ENCODE measurements at regions not wholly inside any gene's neighbourhood (a gene's known extent, or its start where the extent isn't known, plus 50 kb on each side); places are given as distances from the start of the nearest gene placed in this dataset.
"Not testable (repeated sequence)": the region's sequence is repeated elsewhere in the genome, so short reads cannot be mapped to it uniquely, and the experiment has no call there.

DNA sequence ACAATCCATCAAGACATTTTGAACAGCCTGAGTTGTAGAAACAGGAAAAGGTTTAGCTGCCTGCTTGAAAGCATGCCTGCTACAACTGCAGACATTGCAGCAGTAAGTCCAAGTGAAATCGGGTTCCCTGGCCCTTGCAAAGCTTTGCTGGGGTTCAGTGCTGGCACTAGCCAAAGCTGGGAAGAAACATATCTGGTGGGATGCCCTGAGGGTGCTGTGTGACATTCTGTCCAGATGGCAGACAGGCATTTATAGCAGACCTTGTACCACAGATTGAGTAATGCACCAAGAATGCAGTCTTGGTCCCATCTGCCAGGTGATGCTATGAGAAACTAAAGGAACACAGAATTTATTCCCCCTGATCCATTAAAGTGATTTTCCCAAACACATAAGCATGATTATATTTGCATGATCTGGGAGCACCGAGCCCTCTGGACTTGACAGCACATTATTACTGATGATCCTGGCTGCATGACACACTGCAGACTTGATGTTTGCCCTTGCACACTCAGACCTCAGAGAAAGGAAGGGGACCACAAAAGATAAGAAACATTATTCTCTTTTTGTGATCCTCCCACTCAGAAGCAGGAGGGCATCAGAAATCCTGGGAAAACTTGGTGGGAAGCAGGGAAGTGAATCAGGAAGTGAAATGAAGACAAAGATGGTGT, 223.7 kb upstream of the FAM78B start:
- DNase-seq (ENCODE audit: low read depth) = no peak

DNA sequence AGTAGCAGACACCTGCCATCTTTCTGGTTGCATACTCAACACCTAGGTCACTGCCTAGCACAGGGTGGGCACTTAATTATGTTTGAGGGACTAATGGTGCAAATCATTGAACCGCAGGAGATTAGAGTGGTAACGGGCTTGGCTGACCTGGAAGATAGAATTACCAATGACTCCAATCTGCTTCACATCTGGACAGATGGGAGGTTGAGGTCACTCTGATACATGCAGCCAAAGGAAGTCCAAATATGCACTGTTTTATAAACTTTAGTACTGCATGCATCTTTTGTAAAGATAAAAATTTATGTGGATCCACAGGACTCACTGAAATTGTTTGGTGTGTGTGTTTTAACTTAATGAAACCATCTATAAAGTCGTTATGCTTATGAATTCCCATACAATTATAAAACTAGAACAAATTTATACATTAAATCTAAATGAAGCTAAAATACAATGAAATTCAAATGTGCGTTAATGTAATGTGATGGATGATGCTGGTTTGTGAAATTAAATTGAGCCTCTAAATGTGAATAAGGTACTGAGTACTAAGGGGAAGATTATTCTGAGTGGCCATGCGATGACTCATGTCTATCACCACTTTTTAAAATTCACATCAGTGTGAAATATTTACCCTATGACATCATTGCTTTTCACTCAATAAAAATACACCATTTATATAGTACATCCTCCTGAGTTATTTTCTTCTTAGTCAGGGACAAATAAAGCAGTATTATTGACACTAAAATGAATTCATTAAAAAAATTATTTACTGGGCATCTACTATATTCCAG, 224.7 kb upstream of the FAM78B start:
- no peak for DNase-seq (ENCODE audit: low read depth)

DNA sequence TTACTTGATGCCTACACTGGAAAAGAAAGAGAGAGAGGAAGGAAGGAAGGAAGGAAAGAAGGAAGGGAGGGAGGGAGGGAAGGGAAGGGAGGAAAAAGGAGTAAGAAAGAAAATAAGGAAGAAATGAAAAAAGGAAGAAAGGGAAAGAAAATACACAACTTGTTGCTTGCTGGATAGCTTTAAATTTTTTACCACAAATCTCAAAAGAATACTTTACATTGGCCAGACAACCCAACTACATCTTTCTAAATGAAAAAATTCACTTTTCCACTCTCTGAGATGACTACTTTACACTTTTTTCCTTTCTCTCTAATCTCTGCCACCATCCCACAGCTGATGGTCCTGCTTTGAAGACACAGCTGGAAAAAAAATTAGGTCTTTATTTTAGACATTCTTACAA, 228.9 kb upstream of the FAM78B start:
- no peak for DNase-seq (ENCODE audit: low read depth)

DNA sequence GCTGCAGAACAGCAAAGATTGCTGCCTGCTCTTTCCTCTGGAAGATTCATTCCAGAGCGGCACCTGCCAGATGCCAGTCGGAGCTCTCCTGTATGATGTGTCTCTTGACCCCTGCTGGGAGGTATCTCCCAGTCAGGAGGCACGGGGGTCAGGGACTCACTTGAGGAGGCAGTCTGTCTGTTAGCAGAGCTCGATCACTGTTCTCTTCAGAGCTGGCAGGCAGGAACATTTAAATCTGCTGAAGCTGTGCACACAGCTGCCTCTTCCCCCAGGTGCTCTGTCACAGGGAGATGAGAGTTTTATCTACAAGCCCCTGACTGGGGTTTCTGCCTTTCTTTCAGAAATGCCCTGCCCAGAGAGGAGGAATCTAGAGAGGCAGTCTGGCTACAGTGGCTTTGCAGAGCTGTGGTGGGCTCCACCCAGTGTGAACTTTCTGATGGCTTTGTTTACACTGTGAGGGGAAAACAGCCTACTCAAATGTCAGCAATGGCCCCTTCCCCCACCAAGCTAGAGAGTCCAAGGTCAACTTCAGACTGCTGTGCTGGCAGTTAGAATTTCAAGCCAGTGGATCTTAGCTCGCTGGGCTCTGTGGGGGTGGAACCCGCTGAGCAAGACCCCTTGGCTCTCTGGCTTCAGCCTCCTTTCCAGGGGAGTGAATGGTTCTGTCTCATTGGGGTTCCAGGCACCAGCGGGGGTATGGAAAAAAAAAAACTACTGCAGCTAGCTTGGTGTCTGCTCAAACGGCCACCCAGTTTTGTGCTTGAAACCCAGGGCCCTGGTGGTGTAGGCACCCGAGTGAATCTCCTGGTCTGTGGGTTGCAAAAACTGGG, 242.7 kb upstream of the FAM78B start:
- DNase-seq (ENCODE audit: low read depth) = not testable (repeated sequence)

DNA sequence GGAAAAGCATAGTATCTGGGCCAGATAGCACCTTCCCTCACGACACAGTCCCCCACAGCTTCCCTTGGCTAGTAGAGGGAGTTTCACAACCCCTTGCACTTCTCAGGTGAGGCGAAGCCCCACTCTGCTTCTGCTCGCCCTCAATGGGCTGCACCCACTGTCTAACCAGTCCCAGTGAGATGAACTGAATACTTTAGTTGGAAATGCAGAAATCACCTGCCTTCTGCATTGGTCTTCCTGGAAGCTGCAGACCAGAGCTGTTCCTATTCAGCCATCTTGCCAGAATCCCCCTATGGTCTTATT, 243.2 kb upstream of the FAM78B start:
- DNase-seq (ENCODE audit: low read depth) = no peak

DNA sequence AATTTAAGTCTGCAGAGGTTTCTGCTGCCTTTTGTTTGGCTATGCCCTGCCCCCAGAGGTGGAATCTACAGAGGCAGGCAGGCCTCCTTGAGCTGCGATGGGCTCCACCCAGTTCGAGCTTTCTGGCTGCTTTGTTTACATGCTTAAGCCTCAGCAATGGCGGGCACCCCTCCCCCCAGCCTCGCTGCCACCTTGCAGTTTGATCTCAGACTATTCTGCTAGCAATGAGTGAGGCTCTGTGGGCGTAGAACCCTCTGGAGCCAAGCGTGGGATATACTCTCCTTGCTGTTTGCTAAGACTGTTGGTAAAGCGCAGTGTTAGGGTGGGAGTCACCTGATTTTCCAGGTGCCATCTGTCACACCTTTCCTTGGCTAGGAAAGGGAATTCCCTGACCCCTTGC, 250.0 kb upstream of the FAM78B start:
- not testable (repeated sequence) for DNase-seq (ENCODE audit: low read depth)

DNA sequence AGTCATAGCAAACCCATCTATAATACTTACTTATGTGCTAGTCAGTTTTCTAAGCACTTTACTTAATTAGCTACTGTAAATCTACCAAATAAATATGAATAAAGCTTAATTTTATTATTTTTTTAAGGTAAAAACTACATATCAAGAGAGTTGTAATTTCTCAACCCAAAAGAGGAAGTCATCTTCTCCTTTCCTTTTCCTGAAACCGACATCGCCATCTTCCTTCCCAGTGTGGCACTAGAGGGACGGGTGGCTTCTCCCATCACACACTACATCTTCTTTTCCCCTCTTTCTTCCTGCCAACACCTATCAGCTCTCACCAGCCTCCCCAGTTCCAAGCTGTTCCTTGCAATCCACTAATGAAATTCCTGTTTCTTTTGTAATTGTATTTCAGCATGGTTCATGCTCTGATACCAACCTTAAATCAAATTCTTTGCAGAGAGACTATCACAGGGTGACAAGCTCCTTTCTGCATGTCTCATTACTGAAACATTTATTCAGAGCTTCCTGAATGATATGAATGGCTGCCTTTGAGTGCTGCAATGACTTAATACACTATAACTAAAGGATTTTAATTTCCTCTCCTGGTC, 251.6 kb upstream of the FAM78B start:
- no peak for DNase-seq (ENCODE audit: low read depth)

DNA sequence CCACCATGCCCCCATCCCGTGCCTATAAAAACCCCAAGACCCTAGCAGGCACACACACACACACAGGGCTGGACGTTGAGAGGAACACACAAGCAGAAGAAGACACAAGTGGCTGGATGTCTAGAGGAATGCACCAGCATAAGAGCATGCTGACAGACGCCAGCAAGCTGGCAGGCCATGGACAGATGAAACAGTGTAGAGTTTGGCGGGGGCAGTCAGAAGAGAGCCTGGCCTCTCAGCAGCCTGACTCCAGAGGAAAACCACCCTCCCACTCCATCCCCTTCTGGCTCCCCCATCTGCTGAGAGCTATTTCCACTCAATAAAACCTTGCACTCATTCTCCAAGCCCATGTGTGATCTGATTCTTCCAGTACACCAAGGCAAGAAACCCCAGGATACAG, 255.8 kb upstream of the FAM78B start:
- not testable (repeated sequence) for DNase-seq (ENCODE audit: low read depth)

DNA sequence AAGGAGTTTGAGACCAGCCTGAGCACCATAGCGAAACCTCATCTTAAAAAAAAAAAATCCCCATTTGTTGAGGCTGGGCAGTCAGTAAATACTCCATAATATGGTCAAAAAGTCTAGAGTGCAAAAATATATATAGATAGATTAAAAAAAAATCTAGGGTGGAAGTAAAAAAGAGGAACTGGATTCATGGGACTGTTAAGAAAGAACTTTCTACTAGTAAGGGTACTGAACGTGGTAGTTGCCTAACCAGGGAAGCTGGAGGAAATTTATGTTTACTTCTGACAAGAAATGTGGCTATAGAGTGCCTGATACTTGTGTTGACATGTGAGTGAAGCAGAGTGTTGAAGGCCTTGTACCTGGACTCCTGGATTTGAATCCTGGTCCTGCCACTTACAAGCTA, 265.9 kb upstream of the FAM78B start:
- no peak for DNase-seq (ENCODE audit: low read depth)

DNA sequence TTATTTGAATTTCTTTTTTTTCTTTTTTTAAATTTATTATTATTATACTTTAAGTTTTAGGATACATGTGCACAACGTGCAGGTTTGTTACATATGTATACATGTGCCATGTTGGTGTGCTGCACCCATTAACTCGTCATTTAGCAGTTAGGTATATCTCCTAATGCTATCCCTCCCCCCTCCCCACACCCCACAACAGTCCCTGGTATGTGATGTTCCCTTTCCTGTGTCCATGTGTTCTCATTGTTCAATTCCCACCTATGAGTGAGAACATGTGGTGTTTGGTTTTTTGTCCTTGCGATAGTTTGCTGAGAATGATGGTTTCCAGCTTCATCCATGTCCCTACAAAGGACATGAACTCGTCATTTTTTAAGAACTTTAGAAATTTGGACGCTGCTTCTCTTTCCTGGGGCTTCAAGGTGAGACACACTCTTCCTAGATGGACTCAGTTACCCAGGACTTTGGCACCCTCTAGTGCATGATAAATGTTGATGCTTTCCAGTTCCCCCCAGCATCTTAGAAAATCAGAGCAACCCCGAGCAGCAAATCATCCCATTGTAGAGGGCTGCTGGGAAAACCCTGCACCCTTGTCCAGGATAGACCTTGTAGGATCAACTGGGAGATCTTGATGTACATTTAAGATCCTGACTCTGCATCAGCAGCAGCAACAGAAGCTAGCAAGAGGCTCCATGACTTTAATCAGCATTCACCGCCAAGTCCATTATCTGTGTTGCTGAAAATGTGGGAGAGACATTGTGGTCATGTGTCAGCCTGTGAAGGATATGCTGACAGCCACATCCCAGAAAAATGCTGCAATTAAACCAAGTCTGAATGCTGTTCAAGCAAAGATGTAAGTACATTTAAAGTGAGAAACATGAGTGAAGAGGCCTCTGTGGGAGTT, 266.9 kb upstream of the FAM78B start:
- DNase-seq (ENCODE audit: low read depth) = not testable (repeated sequence)

DNA sequence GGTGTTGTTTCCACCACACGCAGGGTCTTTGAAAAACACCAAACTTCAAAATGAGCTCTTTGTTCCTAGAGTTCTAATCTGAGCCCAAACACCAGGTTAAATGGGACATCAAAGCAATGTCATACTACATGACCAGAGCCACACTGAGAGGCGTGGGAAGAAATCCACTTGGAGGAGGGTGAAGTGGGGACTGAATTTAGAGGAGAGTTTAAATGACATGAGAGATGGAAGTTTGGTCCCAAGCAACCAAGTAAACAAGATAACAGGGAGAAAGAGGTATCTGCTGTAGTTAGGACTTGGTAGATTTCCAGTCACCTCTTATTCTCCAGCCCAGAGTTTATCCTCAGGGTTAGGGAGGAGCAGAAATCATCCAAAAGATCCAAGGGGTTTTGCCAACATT, 290.9 kb upstream of the FAM78B start:
- no peak for DNase-seq (ENCODE audit: low read depth)

DNA sequence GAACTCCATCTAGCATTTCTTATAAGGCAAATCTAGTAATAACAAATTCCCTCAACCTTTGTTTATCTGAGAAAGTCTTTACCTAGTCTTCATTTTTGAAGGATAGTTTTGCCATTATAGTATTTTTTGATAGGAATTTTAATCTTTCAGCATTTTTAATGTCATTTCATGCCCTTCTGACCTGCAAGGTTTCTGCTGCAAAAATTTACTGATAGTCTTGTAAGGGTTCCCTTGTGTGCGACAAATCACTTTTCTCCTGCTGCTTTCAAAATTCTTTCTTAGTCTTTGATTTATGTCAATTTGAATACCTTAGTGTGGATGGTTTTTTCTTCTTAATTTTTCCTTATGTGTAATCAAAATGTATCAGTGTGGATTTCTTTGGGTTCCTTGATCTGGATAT, 297.5 kb upstream of the FAM78B start:
- no peak for DNase-seq (ENCODE audit: low read depth)

DNA sequence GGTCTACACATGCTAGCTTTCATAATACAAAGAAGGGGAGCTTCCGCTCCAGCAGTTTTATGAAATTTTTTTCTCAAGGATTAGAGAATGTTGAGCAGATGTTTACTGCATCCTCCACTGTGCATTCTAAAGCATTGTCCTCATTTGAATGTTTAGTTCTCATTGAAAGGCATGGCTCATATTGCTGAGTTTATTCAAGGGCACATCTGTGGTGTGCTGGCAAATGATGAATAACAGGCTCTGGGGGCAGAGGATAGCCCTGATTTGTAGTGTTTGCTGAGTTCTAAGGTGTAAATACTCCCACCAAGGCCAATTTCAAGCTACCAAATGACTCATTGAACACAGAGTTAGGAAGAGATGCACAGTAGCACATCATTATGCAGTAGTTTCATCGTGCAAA, 303.2 kb upstream of the FAM78B start:
- no peak for DNase-seq (ENCODE audit: low read depth)

DNA sequence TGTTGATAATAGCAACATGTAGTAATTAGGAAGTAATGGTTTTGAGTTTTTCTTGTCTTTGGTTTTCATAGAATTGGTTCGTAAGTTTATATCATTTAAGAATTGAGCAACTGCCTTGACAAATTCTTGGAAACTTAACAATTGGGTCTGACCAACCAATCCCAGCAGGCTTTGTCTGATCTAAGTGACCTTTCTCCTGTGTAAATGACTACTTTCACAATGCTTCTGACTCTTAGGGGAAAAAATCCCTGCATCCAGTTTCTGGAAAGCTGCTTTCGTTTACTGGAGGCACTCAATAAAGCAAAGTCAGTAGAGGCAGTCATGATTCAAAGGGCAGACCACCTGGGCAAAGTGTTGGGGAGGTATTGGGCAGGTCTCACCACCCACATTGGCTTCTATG, 303.6 kb upstream of the FAM78B start:
- DNase-seq (ENCODE audit: low read depth) = no peak

DNA sequence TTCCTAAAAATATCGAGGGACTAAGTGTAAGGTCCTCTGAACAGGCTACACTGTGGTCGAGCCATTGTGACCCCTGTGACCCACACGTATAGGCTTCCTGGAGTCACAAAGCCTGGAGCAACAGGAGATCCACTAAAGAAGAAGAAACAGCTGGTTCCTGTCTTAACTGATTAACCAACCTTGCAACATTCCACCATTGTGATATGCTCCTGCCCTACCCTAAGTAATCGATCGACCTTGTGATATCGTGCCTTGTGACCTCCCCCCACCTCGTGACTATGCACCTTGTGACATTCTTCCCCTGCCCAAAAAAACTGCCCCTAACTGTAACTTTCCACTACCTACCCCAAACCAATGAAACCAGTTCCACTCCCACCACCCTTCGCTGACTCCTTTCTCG, 304.6 kb upstream of the FAM78B start:
- DNase-seq (ENCODE audit: low read depth) = no peak

DNA sequence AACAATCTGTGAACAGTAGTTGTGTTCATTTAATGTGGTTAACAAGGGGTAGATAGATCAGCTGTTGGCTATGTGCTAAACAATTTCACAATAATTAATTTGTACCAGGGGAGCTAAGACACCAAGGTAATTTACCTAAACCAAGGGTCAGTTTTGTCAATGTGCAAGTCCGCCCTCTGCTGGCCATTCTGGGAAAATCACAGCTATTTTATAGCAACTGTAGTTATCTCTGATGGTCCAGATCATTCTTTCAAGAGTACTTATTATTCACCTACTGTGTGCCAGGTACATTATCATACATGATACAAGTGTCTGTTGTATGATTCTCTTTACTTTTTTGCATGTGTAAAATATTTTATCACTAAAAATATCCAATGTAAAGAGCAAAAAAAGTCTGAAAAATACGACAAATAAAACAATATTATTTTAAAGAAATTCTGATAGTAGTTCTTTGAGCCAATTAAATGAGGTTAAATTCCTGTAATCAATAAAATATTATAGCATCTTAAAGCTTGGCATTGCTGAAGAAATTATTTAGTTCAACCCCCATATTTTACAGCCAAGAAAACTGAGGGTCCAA, 312.3 kb upstream of the FAM78B start:
- peak; percentile 10 for DNase-seq (ENCODE audit: low read depth)

DNA sequence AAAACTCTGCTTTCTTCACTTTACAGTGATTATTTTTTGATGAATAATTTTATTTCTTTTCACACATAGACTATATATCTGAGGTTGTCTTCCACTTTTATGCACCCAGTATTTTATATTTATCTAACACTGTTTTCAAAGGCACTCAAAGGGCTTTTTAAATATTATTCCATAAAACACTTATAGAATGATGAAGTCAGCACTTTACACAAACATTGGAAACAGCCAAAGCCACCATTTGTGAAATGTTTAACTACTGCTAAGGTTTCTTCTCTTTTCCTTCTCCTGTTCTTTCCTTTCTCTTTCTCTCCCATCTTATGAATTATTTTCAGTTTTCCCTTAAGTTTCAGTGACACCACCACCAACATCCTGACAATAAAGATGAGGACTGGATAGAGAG, 317.7 kb upstream of the FAM78B start:
- no peak for DNase-seq (ENCODE audit: low read depth)

DNA sequence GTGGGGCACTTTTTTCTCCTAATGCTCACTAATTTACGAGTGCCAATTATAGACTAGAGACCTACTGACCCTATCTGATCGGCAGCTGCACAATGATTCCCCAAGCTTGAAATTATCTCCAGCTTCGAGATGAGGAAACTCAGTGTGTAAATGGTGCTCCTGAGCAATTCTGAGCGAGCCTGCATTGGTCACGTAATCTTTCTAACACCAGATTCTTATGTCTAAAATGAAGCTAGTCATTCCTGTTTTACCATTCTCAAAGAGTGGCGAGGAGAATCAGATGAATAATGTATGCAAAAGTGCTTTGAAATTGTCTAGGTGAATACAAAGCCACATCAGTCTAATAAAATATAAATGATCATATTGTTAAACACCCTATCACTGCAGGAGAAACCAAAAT, 318.1 kb upstream of the FAM78B start:
- DNase-seq (ENCODE audit: low read depth) = no peak

DNA sequence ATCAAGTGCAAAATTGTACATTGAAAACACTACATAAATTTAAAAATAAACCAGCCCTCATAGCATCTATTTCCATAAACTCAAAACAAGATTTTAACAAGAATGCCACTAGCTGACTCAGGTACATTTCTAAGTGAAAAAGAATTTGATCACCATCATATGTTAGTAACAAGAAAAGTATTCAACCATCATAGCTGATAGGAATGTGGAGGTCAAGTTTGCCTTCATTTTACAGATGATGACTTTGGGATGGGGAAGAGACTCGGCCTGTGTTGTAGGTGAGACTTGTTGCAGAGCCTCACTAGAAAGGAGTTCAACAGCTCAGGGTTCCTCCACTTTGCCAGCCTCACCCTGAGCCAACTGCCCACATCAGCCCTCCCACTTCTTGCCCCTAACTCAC, 318.8 kb upstream of the FAM78B start:
- no peak for DNase-seq (ENCODE audit: low read depth)

DNA sequence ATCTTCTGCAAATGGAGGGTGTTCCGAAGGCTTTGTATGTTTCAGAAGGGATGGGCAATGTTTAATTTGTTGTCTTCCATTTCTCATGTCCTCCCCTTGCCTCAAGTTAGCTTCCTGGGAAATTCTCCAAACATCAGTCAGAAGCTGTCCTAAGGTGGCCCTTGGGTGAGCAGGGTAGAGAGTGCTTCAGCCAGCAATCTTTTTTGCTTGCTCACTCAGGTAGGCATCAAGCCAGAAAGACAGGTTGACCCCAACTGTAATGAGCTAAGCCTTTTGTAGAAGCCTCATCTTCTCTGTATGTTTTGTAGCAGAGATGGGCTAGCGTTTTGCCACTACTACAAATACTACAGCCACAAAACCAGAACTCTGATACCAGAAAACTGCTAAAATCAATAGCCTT, 321.5 kb upstream of the FAM78B start:
- DNase-seq (ENCODE audit: low read depth) = no peak

DNA sequence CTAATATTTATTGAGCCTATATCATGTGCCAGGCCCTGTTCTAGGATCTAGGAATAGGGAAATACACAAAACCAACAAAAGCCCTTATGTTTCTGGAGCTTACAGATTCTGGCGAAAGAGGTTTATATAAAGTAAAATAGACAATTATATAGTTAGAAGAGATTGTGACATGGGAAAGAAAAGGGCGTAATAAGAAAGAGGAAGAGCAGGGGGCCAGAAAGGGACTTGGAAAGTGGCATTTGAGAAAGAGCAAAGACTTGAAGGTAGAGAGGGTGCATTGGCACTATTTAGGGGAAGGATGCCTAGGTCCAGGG, 322.5 kb upstream of the FAM78B start:
- no peak for DNase-seq (ENCODE audit: low read depth)

Data from LHCN-M2 (cell line).